Smooth muscle cell (in vitro differentiated cells): ENCODE measurements at regions not wholly inside any gene's neighbourhood (a gene's known extent, or its start where the extent isn't known, plus 50 kb on each side); places are given as distances from the start of the nearest gene placed in this dataset.
"Not testable (repeated sequence)": the region's sequence is repeated elsewhere in the genome, so short reads cannot be mapped to it uniquely, and the experiment has no call there.

Experiments used
- DNase-seq: peaks from one replicate; lab custom pipeline; 2025; ENCODE audit not compliant: unreplicated experiment; lab: John Stamatoyannopoulos, UW
- H2AFZ ChIP-seq: fragments of 200-600 bp; sonication (generic); 2 replicates; pipeline ENCODE4 v1.6.0; 2016; ENCODE audit warnings: antibody characterized with exemption, low read depth, mild to moderate bottlenecking
- H3F3A ChIP-seq: fragments of 200-600 bp; sonication (generic); 2 replicates; pipeline ENCODE4 v1.6.0; 2017; ENCODE audit warnings: antibody characterized with exemption, low read depth
- H3K27ac ChIP-seq: fragments of 200-600 bp; sonication (generic); 2 replicates; pipeline ENCODE4 v1.5.1; 2016; ENCODE audit warnings: low read depth, mild to moderate bottlenecking
- H3K27me3 ChIP-seq: fragments of 200-600 bp; sonication (generic); 2 replicates; pipeline ENCODE4 v1.6.1; 2016; ENCODE audit warnings: low read depth, mild to moderate bottlenecking
- H3K36me3 ChIP-seq: fragments of 200-600 bp; sonication (generic); 2 replicates; pipeline ENCODE4 v1.5.1; 2016; ENCODE audit warnings: low read depth
- H3K4me1 ChIP-seq: fragments of 200-600 bp; sonication (generic); 2 replicates; pipeline ENCODE4 v1.5.1; 2016; ENCODE audit warnings: low read depth
- H3K4me2 ChIP-seq: fragments of 200-600 bp; sonication (generic); 2 replicates; pipeline ENCODE4 v1.6.0; 2016; ENCODE audit warnings: mild to moderate bottlenecking
- H3K4me3 ChIP-seq: fragments of 200-600 bp; sonication (generic); 2 replicates; pipeline ENCODE4 v1.5.1; 2016; ENCODE audit warnings: mild to moderate bottlenecking
- H3K79me2 ChIP-seq: fragments of 200-600 bp; sonication (generic); 2 replicates; pipeline ENCODE4 v1.6.0; 2016; ENCODE audit warnings: low read depth, mild to moderate bottlenecking
- H3K9ac ChIP-seq: fragments of 200-600 bp; sonication (generic); 2 replicates; pipeline ENCODE4 v1.6.0; 2016; ENCODE audit warnings: low read depth
- H3K9me3 ChIP-seq: fragments of 200-600 bp; sonication (generic); replicated peaks from 2 replicates; pipeline ENCODE4 v1.5.1; 2016; ENCODE audit warnings: low read depth
- H4K20me1 ChIP-seq: fragments of 200-600 bp; sonication (generic); 2 replicates; pipeline ENCODE4 v1.6.0; 2016; ENCODE audit warnings: low read depth
- WGBS: methylation state at CpG from one replicate; pipeline ENCODE4 v1.1.7; 2016; ENCODE audit warnings: low lambda C conversion rate; 5-methylcytosine and 5-hydroxymethylcytosine counted together
- TF ChIP-seq, protein P1 (sequence below): fragments of 200-600 bp; sonication (generic); IDR thresholded peaks from 2 replicates; pipeline ENCODE4 v1.5.1; 2017; ENCODE audit warnings: borderline replicate concordance, mild to moderate bottlenecking, antibody characterized with exemption; ENCODE audit not compliant: insufficient read depth, poor library complexity, severe bottlenecking

DNA sequence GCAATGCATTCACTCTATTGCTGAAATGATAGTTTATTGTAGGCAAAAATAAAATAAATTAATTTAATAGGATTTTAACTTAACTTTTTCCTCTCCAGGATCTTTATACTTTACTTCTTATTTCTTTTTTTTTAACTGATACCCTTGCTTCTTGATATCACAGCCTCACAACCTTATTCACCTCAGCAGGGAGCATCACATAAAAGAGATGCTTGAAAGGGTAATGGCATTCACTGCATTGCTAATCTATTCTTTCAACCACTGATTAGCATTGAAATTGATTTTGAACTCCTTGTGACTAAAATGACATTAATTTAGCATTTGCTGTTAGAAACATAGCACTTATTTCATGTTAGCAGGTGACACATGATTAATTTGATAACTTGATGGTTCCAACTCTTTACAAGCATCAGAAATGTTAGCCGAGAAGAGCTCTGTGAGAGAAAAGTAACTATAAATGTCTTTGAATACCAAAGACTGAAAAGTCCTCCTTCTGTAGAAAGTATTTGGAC, 689.5 kb upstream of the MGAT4C start:
- 71% methylated on average over 1 of the region's 1 CpG for WGBS
- no peaks in the 10 kb centered on the region for H3F3A ChIP-seq
- H3K4me1 ChIP-seq = no peaks in the 10 kb centered on the region
- H3K9ac ChIP-seq = no peak overlapping the region
- H3K36me3 ChIP-seq = no peaks in the 10 kb centered on the region
- H2AFZ ChIP-seq = no peak overlapping the region
- H4K20me1 ChIP-seq = no peaks in the 10 kb centered on the region
- DNase-seq = no peak
- no peaks in the 10 kb centered on the region for H3K9me3 ChIP-seq
- no peaks in the 10 kb centered on the region for H3K27me3 ChIP-seq
- H3K79me2 ChIP-seq = no peaks in the 10 kb centered on the region
- H3K4me2 ChIP-seq = no peak overlapping the region
- TF ChIP-seq, protein P1, sequence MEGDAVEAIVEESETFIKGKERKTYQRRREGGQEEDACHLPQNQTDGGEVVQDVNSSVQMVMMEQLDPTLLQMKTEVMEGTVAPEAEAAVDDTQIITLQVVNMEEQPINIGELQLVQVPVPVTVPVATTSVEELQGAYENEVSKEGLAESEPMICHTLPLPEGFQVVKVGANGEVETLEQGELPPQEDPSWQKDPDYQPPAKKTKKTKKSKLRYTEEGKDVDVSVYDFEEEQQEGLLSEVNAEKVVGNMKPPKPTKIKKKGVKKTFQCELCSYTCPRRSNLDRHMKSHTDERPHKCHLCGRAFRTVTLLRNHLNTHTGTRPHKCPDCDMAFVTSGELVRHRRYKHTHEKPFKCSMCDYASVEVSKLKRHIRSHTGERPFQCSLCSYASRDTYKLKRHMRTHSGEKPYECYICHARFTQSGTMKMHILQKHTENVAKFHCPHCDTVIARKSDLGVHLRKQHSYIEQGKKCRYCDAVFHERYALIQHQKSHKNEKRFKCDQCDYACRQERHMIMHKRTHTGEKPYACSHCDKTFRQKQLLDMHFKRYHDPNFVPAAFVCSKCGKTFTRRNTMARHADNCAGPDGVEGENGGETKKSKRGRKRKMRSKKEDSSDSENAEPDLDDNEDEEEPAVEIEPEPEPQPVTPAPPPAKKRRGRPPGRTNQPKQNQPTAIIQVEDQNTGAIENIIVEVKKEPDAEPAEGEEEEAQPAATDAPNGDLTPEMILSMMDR = no peak
- H3K27ac ChIP-seq = no peak overlapping the region
- no peak overlapping the region for H3K4me3 ChIP-seq

DNA sequence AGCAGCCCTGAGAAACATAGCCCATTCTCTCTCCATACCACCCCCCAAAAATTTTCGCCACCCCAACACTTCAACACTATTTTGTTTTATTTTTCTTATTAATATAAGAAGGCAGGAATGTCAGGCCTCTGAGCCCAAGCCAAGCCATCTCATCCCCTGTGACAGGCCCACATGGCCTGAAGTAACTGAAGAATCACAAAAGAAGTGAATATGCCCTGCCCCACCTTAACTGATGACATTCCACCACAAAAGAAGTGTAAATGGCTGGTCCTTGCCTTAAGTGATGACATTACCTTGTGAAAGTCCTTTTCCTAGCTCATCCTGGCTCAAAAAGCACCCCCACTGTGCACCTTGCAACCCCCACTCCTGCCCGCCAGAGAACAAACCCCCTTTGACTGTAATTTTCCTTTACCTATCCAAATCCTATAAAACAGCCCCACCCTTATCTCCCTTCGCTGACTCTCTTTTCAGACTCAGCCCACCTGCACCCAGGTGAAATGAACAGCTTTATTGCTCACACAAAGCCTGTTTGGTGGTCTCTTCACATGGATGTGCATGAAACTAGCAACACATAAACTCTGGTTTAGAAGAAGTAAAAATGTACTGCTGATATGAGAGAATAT, 688.1 kb upstream of the MGAT4C start:
- not testable (repeated sequence) for H3K4me3 ChIP-seq, H2AFZ ChIP-seq, H3K36me3 ChIP-seq, H3K4me2 ChIP-seq, H3K9ac ChIP-seq, H3K27ac ChIP-seq, H3K9me3 ChIP-seq, DNase-seq, H3K79me2 ChIP-seq, H3K4me1 ChIP-seq, H3K27me3 ChIP-seq, H4K20me1 ChIP-seq, H3F3A ChIP-seq
- WGBS = 85% methylated on average over 3 of the region's 3 CpGs

DNA sequence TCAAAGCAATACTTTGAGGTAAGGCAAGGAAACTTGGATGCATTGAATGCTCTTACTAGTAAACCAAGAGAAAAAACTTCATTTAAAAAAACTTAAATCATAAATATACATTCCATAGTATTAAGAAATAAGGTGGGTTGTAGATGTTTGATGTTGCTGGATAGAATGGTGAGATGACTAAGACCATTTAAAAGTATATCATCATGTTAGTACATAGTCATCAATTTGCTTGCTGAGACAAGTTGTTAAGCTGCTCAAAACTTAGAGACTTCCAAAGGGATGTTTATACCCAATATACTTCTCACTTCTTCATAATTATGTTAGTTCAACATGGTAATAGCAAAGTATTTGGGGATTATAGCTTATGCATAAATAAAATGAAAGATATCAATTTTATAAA, 675.5 kb upstream of the MGAT4C start:
- Histone ChIP-seq H3K27me3 (no peaks in the 10 kb centered on the region), H3K79me2 (no peaks in the 10 kb centered on the region), H3K9me3 (no peaks in the 10 kb centered on the region), H2AFZ (no peak overlapping the region), H3K4me2 (no peak overlapping the region), H3F3A (no peaks in the 10 kb centered on the region), H3K4me1 (no peaks in the 10 kb centered on the region), H4K20me1 (no peaks in the 10 kb centered on the region), H3K9ac (no peak overlapping the region), H3K36me3 (no peaks in the 10 kb centered on the region), H3K4me3 (no peak overlapping the region), H3K27ac (no peak overlapping the region)
- TF ChIP-seq, protein P1 = no peak
- no peak for DNase-seq

DNA sequence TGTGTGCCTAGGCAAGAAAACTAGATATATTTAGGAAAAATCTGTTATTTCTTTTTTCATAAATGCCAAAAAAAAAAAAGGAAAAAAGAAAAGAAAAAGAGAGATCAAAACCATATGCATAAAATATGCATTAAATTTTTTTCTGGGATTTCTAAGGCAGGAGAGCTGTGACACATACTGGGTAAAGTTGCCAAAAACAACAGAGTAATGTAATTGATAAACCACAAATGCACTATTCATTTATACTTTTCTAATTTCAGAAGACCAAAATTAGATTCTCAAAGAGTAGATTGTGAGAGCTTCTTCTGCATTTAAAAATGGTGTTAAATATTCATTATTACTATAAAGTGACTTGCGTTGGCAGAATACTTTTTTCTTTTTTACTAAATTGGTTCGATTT, 673.8 kb upstream of the MGAT4C start:
- no peaks in the 10 kb centered on the region for H3K36me3 ChIP-seq
- H3K4me2 ChIP-seq = no peak overlapping the region
- H3K4me3 ChIP-seq = no peak overlapping the region
- H3K79me2 ChIP-seq = no peaks in the 10 kb centered on the region
- DNase-seq = no peak
- H3F3A ChIP-seq = no peaks in the 10 kb centered on the region
- TF ChIP-seq, protein P1 = no peak
- no peak overlapping the region for H3K27ac ChIP-seq
- no peaks in the 10 kb centered on the region for H3K27me3 ChIP-seq
- H2AFZ ChIP-seq = no peak overlapping the region
- 82% methylated on average over 2 of the region's 2 CpGs for WGBS
- H3K4me1 ChIP-seq = no peaks in the 10 kb centered on the region
- H3K9ac ChIP-seq = no peak overlapping the region
- no peaks in the 10 kb centered on the region for H4K20me1 ChIP-seq
- H3K9me3 ChIP-seq = no peaks in the 10 kb centered on the region
